ENCODE measurements at regions not wholly inside any gene's neighbourhood (a gene's known extent, or its start where the extent isn't known, plus 50 kb on each side); places are given as distances from the start of the nearest gene placed in this dataset.

DNA sequence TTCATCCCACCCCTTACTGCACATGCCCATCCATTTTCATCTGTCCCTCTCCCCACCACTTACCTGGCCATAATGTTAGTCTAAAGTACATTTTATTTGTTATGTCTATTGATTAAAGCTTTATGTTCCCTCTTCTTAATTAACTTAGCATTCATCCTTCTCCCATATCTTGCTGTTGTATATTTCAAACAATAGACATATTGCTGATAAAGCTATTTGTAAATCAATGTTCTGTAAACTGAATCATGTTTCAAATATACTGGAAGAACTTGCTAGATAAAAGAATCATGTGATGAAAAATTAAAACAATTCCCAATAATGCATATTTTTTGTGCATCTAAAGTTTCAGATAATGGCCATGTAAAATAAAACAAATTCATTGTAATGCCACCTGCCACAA, 249.2 kb downstream of the IGSF11 start:
- TF ChIP-seq EZH2 (IDR thresholded peaks at IDR 0.05; ENCODE audit: insufficient read depth, poor library complexity, severe bottlenecking) (no peak), EZH2phosphoT487 (IDR thresholded peaks at IDR 0.05; ENCODE audit: insufficient read depth, low read depth) (no peak)

All from GM23248 (cell line).